ENCODE measurements at regions not wholly inside any gene's neighbourhood (a gene's known extent, or its start where the extent isn't known, plus 50 kb on each side); places are given as distances from the start of the nearest gene placed in this dataset.

GRCh38 chrX:116009346-116009745 is 161.2 kb upstream of the AGTR2 start:
- Mint-ChIP-seq H3K4me3 (no peak overlapping the region), H3K36me3 (no peaks in the 10 kb centered on the region), H3K4me1 (peaks cover 20% of the 10 kb centered on the region), H3K27ac (no peak overlapping the region), H3K27me3 (ENCODE audit: low read depth) (no peaks in the 10 kb centered on the region), H3K9me3 (no peaks in the 10 kb centered on the region)
- TF ChIP-seq, protein P1, sequence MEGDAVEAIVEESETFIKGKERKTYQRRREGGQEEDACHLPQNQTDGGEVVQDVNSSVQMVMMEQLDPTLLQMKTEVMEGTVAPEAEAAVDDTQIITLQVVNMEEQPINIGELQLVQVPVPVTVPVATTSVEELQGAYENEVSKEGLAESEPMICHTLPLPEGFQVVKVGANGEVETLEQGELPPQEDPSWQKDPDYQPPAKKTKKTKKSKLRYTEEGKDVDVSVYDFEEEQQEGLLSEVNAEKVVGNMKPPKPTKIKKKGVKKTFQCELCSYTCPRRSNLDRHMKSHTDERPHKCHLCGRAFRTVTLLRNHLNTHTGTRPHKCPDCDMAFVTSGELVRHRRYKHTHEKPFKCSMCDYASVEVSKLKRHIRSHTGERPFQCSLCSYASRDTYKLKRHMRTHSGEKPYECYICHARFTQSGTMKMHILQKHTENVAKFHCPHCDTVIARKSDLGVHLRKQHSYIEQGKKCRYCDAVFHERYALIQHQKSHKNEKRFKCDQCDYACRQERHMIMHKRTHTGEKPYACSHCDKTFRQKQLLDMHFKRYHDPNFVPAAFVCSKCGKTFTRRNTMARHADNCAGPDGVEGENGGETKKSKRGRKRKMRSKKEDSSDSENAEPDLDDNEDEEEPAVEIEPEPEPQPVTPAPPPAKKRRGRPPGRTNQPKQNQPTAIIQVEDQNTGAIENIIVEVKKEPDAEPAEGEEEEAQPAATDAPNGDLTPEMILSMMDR (IDR thresholded peaks at IDR 0.05; ENCODE audit: unreplicated experiment), result no peak
- DNase-seq (ENCODE audit: low spot score in 2 of 2, unreplicated experiment in 2 of 2), result no peak

DNA sequence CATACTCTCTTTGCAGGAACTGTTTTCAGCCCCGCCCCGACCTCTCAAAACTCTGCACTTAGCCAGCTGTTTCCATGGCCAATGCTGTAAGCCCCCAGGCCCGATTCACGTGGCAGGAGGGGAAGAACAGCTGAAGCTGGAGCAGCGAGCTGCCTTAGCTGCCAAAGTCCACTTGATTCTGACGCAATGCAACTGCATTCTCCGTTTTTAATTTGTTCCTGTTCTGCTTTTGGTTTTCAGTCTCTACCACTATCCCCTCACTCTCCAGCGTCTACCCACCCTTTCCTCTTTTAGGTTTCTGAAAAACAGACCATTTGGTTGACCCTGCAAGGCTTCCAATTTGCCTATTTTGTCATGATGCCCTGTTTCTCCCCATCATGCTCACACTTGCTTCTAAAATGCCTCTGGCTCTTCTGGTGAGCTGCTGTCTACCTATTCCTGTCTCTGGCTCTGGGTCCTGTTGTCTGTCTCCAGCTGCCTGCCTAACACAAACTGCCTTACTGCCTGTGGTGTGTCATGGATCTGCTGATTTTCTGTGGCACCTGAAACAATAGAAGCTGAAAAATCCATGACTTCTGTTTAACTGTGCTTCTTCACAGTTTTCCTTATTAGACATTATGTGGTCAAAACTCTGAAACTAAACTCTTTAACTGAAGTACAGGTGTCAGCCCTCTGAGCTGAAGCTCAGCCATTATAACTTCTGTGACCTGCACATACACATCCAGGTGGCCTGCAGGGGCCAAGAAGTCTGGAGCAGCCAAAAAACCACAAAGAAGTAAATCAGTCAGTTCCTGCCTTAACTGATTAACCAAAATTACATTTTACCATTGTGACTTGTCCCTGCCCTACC is 160.5 kb upstream of the AGTR2 start:
- Mint-ChIP-seq H3K27ac (peak overlapping the region; percentile 41), H3K27me3 (ENCODE audit: low read depth) (no peaks in the 10 kb centered on the region)
- TF ChIP-seq, protein P1 (IDR thresholded peaks at IDR 0.05; ENCODE audit: unreplicated experiment), result no peak

GRCh38 chrX:116010939-116011338 is 159.6 kb upstream of the AGTR2 start:
- no peak for DNase-seq (ENCODE audit: low spot score in 2 of 2, unreplicated experiment in 2 of 2)
- no peaks in the 10 kb centered on the region for H3K36me3 Mint-ChIP-seq
- H3K9me3 Mint-ChIP-seq, result no peaks in the 10 kb centered on the region
- TF ChIP-seq, protein P1 (IDR thresholded peaks at IDR 0.05; ENCODE audit: unreplicated experiment), result no peak
- H3K27me3 Mint-ChIP-seq (ENCODE audit: low read depth), result no peaks in the 10 kb centered on the region
- no peak overlapping the region for H3K4me3 Mint-ChIP-seq
- H3K27ac Mint-ChIP-seq, result no peak overlapping the region
- peaks cover 20% of the 10 kb centered on the region for H3K4me1 Mint-ChIP-seq

More for the DNA sequence above, 160.5 kb upstream of the AGTR2 start:
- Mint-ChIP-seq H3K9me3 (no peaks in the 10 kb centered on the region), H3K4me3 (peak overlapping the region; percentile 0), H3K36me3 (no peaks in the 10 kb centered on the region), H3K4me1 (peaks cover 20% of the 10 kb centered on the region)
- no peak for DNase-seq (ENCODE audit: low spot score in 2 of 2, unreplicated experiment in 2 of 2)

DNA sequence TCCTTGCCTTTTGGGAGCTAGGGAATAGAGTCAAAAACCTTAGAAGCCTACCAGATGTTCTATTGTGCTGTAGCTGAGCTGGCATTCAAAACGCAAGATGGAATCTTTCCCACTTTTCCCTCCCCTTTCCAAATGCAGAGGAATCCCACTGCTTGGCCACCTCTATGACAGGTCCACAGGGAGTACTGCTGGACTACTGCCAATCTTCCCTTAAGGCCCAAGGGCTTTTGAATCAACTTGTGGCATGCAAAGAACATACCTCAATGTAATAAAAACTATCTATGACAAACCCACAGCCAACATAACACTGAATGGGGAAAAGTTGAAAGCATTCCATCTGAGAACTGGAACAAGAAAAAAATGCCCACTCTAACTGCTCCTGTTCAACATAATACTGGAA is 139.2 kb upstream of the AGTR2 start:
- Mint-ChIP-seq H3K4me1 (no peaks in the 10 kb centered on the region), H3K36me3 (no peaks in the 10 kb centered on the region), H3K27me3 (ENCODE audit: low read depth) (no peaks in the 10 kb centered on the region), H3K9me3 (peaks cover 64% of the 10 kb centered on the region), H3K27ac (no peak overlapping the region), H3K4me3 (no peak overlapping the region)
- DNase-seq (ENCODE audit: low spot score in 2 of 2, unreplicated experiment in 2 of 2), result no peak
- TF ChIP-seq, protein P1 (IDR thresholded peaks at IDR 0.05; ENCODE audit: unreplicated experiment), result no peak

Measured in mesothelial cell of epicardium (in vitro differentiated cells).